CD4-positive, CD25-positive, alpha-beta regulatory T cell (primary cell): ENCODE measurements at regions not wholly inside any gene's neighbourhood (a gene's known extent, or its start where the extent isn't known, plus 50 kb on each side); places are given as distances from the start of the nearest gene placed in this dataset.
"Not testable (repeated sequence)": the region's sequence is repeated elsewhere in the genome, so short reads cannot be mapped to it uniquely, and the experiment has no call there.

Experiments
- ATAC-seq, 2 donors: fragments of 150-1000 bp; cut with Tn5 transposase; one replicate each; pipeline ENCODE4 v1.10.0; 2021; ENCODE audit warnings: low read depth in 2 of 2, moderate number of reproducible peaks in 2 of 2, moderate library complexity in 1 of 2
- DNase-seq, 3 donors: peaks; one replicate each; pipeline versions ENCODE4 v3.0.0 to v3.0.0-alpha.2; 2012 to 2022; ENCODE audit warnings: mixed read lengths in 1 of 3
- H3K27ac ChIP-seq: one replicate; pipeline ENCODE4 v1.7.0; 2013; ENCODE audit warnings: mild to moderate bottlenecking, low read length; ENCODE audit not compliant: insufficient read depth, poor library complexity, severe bottlenecking
- H3K27me3 ChIP-seq: one replicate; pipeline ENCODE4 v1.7.0; 2013; ENCODE audit warnings: low read length; ENCODE audit not compliant: control insufficient read depth, insufficient read depth
- H3K36me3 ChIP-seq: one replicate; pipeline ENCODE4 v1.7.0; 2013; ENCODE audit warnings: mild to moderate bottlenecking, low read length, moderate library complexity; ENCODE audit not compliant: control insufficient read depth, insufficient read depth
- H3K4me1 ChIP-seq: 2 replicates; pipeline ENCODE4 v1.7.0; 2013; ENCODE audit warnings: mild to moderate bottlenecking, low read length; ENCODE audit not compliant: insufficient read depth, control insufficient read depth, poor library complexity, severe bottlenecking
- H3K4me3 ChIP-seq: one replicate; pipeline ENCODE4 v1.7.0; 2013; ENCODE audit warnings: low read depth, mild to moderate bottlenecking, low read length, moderate library complexity
- H3K9me3 ChIP-seq, 2 experiments: 1 replicate in 1 of 2; 2 replicates in 1 of 2; pipeline ENCODE4 v1.7.0; 2013; ENCODE audit warnings: low read length in 2 of 2, mild to moderate bottlenecking in 1 of 2, moderate library complexity in 1 of 2; ENCODE audit not compliant: control insufficient read depth in 2 of 2
- H3K27ac Mint-ChIP-seq, 3 donors: one replicate each; pipeline ENCODE4 v1.8.0; 2020 to 2022; ENCODE audit warnings: mild to moderate bottlenecking in 3 of 3, mixed read lengths in 3 of 3, moderate library complexity in 2 of 3
- H3K27me3 Mint-ChIP-seq: one replicate; pipeline ENCODE4 v1.8.0; 2022; ENCODE audit warnings: mild to moderate bottlenecking, mixed read lengths
- H3K36me3 Mint-ChIP-seq: one replicate; pipeline ENCODE4 v1.8.0; 2020; ENCODE audit warnings: mixed read lengths
- H3K4me1 Mint-ChIP-seq, 4 donors: one replicate each; pipeline ENCODE4 v1.8.0; 2020 to 2022; ENCODE audit warnings: mixed read lengths in 4 of 4, mild to moderate bottlenecking in 1 of 4
- H3K4me3 Mint-ChIP-seq, 4 donors: one replicate each; pipeline ENCODE4 v1.8.0; 2020 to 2022; ENCODE audit warnings: mild to moderate bottlenecking in 4 of 4, mixed read lengths in 4 of 4, moderate library complexity in 3 of 4
- H3K9me3 Mint-ChIP-seq, 7 donors: one replicate each; pipeline ENCODE4 v1.8.0; 2020 to 2022; ENCODE audit warnings: mixed read lengths in 7 of 7, mild to moderate bottlenecking in 3 of 7, moderate library complexity in 2 of 7

- H3K4me1 Mint-ChIP-seq = no peaks in the 10 kb centered on the region
- no peak overlapping the region for H3K4me3 Mint-ChIP-seq
- H3K27me3 ChIP-seq = no peaks in the 10 kb centered on the region
- no peaks in the 10 kb centered on the region for H3K36me3 ChIP-seq
- DNase-seq (no peak), ATAC-seq (no peak)
- H3K36me3 Mint-ChIP-seq = no peaks in the 10 kb centered on the region
- peaks cover 0 to 11% (median 5%) of the 10 kb centered on the region in 7 donors for H3K9me3 Mint-ChIP-seq
- H3K9me3 ChIP-seq = no peaks in the 10 kb centered on the region
- H3K27ac ChIP-seq = no peak overlapping the region
- H3K4me3 ChIP-seq = no peak overlapping the region
- H3K27ac Mint-ChIP-seq = no peak overlapping the region
- no peaks in the 10 kb centered on the region for H3K27me3 Mint-ChIP-seq
- H3K4me1 ChIP-seq = no peaks in the 10 kb centered on the region
These were observed 188.5 kb upstream of the SYT10 start for GRCh38 chr12:33628087-33628486.

- Histone ChIP-seq H3K9me3 (peaks cover 0 to 5% of the 10 kb centered on the region in 2 experiments), H3K36me3 (no peaks in the 10 kb centered on the region), H3K27ac (no peak overlapping the region), H3K4me1 (no peaks in the 10 kb centered on the region), H3K4me3 (no peak overlapping the region), H3K27me3 (no peaks in the 10 kb centered on the region)
- H3K4me1 Mint-ChIP-seq = peaks cover 0 to 4% (median 0%) of the 10 kb centered on the region in 4 donors
- no peaks in the 10 kb centered on the region for H3K27me3 Mint-ChIP-seq
- H3K27ac Mint-ChIP-seq = no peak overlapping the region
- H3K9me3 Mint-ChIP-seq = peaks cover 3 to 16% (median 6%) of the 10 kb centered on the region in 7 donors
- ATAC-seq (no peak), DNase-seq (no peak)
- H3K36me3 Mint-ChIP-seq = no peaks in the 10 kb centered on the region
- H3K4me3 Mint-ChIP-seq = no peak overlapping the region
These were observed 194.9 kb upstream of the SYT10 start for GRCh38 chr12:33634544-33634943.

GRCh38 chr12:33636930-33637329 is 197.3 kb upstream of the SYT10 start:
- H3K9me3 ChIP-seq, H3K4me3 Mint-ChIP-seq, ATAC-seq, DNase-seq, H3K4me1 Mint-ChIP-seq, H3K4me3 ChIP-seq, H3K36me3 ChIP-seq, H3K36me3 Mint-ChIP-seq, H3K4me1 ChIP-seq, H3K27me3 Mint-ChIP-seq, H3K27me3 ChIP-seq, H3K27ac Mint-ChIP-seq, H3K27ac ChIP-seq: not testable (repeated sequence)
- H3K9me3 Mint-ChIP-seq = peaks cover 1 to 16% (median 6%) of the 10 kb centered on the region in 7 donors

- H3K4me3 Mint-ChIP-seq = no peak overlapping the region
- no peaks in the 10 kb centered on the region for H3K4me1 ChIP-seq
- ATAC-seq (no peak), DNase-seq (no peak)
- H3K27ac ChIP-seq = no peak overlapping the region
- no peaks in the 10 kb centered on the region for H3K36me3 Mint-ChIP-seq
- no peak overlapping the region for H3K4me3 ChIP-seq
- peaks cover 0 to 3% of the 10 kb centered on the region in 2 experiments for H3K9me3 ChIP-seq
- no peaks in the 10 kb centered on the region for H3K4me1 Mint-ChIP-seq
- no peaks in the 10 kb centered on the region for H3K27me3 Mint-ChIP-seq
- H3K27me3 ChIP-seq = no peaks in the 10 kb centered on the region
- no peaks in the 10 kb centered on the region for H3K36me3 ChIP-seq
- peaks cover 0 to 12% (median 1%) of the 10 kb centered on the region in 7 donors for H3K9me3 Mint-ChIP-seq
- H3K27ac Mint-ChIP-seq = no peak overlapping the region
These were observed 200.4 kb upstream of the SYT10 start for GRCh38 chr12:33639975-33640374.

GRCh38 chr12:33649992-33650391 is 210.4 kb upstream of the SYT10 start:
- Histone ChIP-seq H3K27me3 (no peaks in the 10 kb centered on the region), H3K27ac (no peak overlapping the region), H3K4me3 (no peak overlapping the region), H3K4me1 (no peaks in the 10 kb centered on the region), H3K36me3 (no peaks in the 10 kb centered on the region), H3K9me3 (no peaks in the 10 kb centered on the region)
- H3K27me3 Mint-ChIP-seq = no peaks in the 10 kb centered on the region
- H3K27ac Mint-ChIP-seq = no peak overlapping the region
- no peak overlapping the region for H3K4me3 Mint-ChIP-seq
- no peaks in the 10 kb centered on the region for H3K4me1 Mint-ChIP-seq
- no peaks in the 10 kb centered on the region for H3K36me3 Mint-ChIP-seq
- DNase-seq (no peak), ATAC-seq (no peak)
- peaks cover 0 to 6% (median 2%) of the 10 kb centered on the region in 7 donors for H3K9me3 Mint-ChIP-seq

GRCh38 chr12:33650832-33651231 is 211.2 kb upstream of the SYT10 start:
- no peaks in the 10 kb centered on the region for H3K36me3 ChIP-seq
- no peak overlapping the region for H3K27ac ChIP-seq
- no peaks in the 10 kb centered on the region for H3K36me3 Mint-ChIP-seq
- H3K27ac Mint-ChIP-seq = no peak overlapping the region
- no peaks in the 10 kb centered on the region for H3K27me3 ChIP-seq
- DNase-seq (no peak), ATAC-seq (no peak)
- no peak overlapping the region for H3K4me3 ChIP-seq
- H3K9me3 ChIP-seq = no peaks in the 10 kb centered on the region
- peaks cover 0 to 6% (median 2%) of the 10 kb centered on the region in 7 donors for H3K9me3 Mint-ChIP-seq
- H3K27me3 Mint-ChIP-seq = no peaks in the 10 kb centered on the region
- H3K4me1 ChIP-seq = no peaks in the 10 kb centered on the region
- H3K4me3 Mint-ChIP-seq = no peak overlapping the region
- H3K4me1 Mint-ChIP-seq = no peaks in the 10 kb centered on the region

- Mint-ChIP-seq H3K9me3 (peaks cover 0 to 6% (median 2%) of the 10 kb centered on the region in 7 donors), H3K27me3 (peaks cover 4% of the 10 kb centered on the region), H3K4me1 (no peaks in the 10 kb centered on the region), H3K27ac (no peak overlapping the region), H3K36me3 (no peaks in the 10 kb centered on the region), H3K4me3 (no peak overlapping the region)
- Histone ChIP-seq H3K36me3 (no peaks in the 10 kb centered on the region), H3K27me3 (no peaks in the 10 kb centered on the region), H3K27ac (no peak overlapping the region), H3K4me3 (no peak overlapping the region), H3K4me1 (no peaks in the 10 kb centered on the region), H3K9me3 (no peaks in the 10 kb centered on the region)
- DNase-seq = no peak
- ATAC-seq = no peak
These were observed 213.7 kb upstream of the SYT10 start for GRCh38 chr12:33653362-33653761.

GRCh38 chr12:33654313-33654712 is 214.7 kb upstream of the SYT10 start:
- ATAC-seq (no peak), DNase-seq (no peak)
- Mint-ChIP-seq H3K4me3 (no peak overlapping the region), H3K27ac (no peak overlapping the region), H3K9me3 (peaks cover 0 to 6% (median 2%) of the 10 kb centered on the region in 7 donors), H3K27me3 (peaks cover 4% of the 10 kb centered on the region), H3K4me1 (no peaks in the 10 kb centered on the region), H3K36me3 (no peaks in the 10 kb centered on the region)
- Histone ChIP-seq H3K36me3 (no peaks in the 10 kb centered on the region), H3K4me1 (no peaks in the 10 kb centered on the region), H3K27me3 (no peaks in the 10 kb centered on the region), H3K27ac (no peak overlapping the region), H3K4me3 (no peak overlapping the region), H3K9me3 (no peaks in the 10 kb centered on the region)
